NCI-H1694 treated with DMSO at 0.1 percent for 48 hours (cell line): ENCODE measurements at regions not wholly inside any gene's neighbourhood (a gene's known extent, or its start where the extent isn't known, plus 50 kb on each side); places are given as distances from the start of the nearest gene placed in this dataset.

Experiments
- DNase-seq: peaks from one replicate; lab custom pipeline; 2025; lab: John Stamatoyannopoulos, UW

DNA sequence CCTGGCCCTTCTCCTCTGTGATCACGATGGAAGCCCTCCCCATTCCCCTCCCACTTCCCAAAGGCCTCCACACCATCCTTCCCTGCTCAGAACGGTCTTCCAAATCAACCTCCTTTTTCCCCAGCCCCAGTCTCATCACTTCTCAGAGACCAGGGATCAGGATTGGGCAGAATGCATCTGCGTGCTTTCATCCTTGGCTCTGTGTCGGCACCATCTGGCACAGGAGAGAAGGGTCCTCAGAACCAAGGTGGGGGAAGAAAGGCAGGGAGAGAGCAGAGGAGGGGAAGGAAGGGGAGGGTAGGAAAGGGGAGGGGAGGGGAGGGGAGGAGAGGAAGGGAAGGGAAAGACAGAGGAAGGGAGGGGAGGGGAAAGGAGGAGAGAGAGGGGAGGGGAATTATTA lies 52.4 kb upstream of the FICD start:
- DNase-seq: peak; percentile 15

DNA sequence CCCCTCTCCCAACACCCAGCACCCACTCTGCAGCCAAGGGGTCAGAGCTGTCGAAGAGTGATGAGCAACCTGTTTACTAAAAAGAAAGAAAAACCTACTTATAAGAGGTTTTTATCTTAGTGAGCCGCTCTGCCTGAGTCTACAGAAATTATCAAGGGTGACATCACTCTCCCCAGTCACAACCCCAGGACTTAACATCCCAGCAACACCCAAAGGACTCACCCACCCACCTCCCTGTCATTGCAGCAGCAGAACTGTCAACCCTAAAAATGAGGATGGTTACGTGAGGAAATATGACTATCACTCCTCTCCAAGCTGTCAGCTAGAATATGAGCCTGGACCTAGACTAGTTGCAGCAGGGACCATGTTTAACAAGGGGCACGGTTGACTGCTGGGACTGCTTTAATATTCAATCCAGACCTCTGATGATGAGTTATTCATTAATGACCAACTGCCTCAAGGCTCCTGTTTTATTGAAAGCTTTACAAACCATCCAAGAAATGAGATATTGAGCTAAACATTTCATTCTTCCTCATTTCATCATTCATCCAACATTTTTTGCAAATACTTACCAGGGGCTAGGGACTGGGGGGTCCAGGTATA lies 53.9 kb upstream of the FICD start:
- no peak for DNase-seq

DNA sequence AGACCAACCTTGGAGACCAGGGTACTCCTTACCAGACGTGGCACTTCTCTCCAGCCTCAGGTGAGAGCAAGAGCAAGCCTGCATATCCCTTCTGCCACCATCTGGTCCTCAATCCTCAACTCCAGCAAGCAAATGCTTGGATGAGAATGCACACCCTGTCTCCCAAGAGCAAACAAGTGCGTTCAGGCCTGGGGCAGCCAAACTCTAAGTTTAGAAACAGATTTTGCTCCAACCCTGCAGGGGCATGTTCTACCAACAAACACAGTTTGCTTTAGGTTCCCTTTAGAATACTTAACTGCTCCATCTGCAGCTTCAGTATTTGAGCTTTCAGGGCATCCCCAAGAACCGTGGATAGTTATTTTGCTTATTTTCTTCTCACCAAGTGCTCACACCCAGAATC lies 55.9 kb upstream of the FICD start:
- peak; percentile 54 for DNase-seq

DNA sequence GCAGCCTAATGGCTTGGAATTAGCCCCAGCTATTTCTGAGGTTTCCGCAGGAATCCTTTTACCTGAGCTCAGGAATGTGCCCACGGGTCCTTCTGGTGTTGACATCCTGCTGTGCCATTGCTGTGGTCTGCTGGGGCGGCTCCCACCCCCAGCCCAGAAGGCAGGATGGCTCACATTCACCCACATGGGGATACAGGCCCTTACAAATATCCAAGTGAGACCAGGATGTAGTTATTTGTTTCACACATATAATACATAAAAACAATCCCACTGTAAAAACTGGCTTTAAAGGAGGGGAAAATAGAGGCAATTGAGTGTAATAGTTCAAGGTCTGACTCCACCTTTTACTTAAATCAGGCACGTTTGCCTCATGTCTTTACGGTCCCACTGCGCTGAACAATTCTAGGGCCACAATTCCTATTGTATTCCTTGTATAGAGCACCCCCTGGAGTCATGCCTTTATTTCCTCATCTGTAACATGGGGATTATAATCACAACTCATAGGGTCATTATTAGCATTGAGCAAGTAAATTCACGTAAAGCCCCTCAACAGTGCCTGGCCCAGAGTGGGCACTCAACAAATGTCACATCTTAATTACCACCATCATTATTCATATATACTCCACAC lies 57.2 kb upstream of the FICD start:
- DNase-seq: peak; percentile 19

DNA sequence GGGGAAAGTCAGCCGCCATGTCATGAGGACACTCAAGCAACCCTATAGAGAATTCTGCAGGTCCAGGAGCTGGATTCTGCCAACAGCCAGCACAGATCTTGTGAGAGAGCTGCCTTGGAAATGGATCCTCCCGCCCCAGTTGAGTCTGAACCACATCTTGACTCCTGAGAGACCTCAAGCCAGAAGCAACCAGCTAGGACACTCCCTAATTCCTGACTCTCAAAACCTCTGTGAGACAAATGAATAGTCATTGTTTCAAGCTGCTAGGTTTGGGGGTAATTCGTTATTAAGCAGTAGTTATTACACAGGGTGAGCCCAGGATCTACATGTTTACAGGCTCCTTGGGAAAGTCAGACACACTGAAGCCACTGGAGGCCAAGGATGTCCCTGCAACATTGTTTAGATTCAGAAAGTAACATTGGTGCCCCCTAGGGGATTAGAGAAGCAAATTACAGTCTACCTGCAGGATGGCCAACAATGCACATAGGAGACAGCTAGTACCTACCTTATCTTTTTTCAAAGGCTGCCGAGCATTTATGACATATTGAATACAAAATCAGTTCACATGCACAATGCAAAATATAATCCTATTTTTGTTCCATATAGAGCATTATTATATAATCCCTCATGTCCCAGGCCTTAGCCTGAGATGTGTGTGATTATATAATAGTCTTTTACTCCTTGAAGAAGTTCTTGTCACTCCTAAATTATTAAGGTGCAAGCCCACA lies 57.9 kb upstream of the FICD start:
- DNase-seq: peak; percentile 84

DNA sequence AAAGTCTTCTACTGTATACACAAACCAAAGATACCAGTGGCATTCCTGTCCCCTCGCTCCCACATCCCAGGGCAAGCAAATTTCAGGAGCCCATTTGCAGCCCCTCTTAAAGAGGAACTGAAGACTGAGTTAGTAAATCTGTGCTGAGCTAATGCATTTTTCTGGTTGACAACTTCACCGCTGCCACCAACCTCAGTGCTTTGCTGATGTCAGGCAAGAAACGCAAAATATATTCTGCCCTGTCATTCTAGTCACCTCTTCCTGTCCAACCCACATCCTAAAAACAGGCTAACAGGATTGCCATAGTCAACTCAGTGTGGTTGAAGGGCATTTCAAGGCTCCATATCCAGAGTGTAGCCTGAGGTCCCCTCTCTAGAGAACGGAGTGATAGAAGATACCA lies 59.4 kb upstream of the FICD start:
- DNase-seq: no peak

DNA sequence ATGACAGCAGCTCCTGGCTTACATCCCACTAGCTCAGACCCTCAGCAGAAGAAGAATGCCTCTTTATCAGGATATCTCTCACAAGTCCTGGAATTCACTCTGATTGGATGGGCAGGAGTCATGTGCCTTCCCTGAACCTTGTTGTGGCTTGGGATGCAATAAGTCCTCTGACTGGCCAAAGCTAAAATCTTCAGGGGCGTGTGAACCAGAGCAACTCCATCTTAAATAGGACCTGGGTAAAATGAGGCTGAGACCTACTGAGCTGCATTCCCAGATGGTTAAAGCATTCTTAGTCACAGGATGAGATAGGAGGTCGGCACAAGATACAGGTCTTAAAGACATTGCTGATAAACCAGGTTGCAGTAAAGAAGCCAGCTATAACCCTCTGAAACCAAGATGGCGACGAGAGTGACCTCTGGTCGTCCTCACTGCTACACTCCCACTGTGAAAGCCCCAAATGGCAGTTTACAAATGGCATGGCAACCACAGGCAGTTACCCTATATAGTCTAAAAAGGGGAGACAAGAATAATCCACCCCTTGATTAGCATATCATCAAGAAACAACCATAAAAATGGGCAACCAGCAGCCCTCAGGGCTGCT lies 60.4 kb upstream of the FICD start:
- no peak for DNase-seq

DNA sequence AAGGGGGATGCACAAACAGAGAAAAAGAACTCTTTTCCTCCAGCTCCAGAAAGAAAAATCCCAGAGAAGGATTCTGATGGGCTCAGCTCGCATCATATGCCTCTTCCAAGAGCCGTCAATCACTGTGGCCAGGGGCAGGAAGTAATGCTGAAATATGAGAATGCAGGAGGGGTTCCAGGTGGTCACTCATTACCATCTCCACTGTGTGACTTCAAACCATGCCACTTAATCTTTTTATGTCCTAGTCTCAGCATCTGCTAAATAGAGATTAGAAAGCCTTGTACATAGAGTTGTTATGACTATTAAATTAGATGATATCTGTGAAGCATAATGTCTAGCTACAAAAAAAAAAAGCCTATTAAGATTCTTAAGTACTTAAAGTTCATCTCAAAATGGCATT lies 65.6 kb upstream of the FICD start:
- DNase-seq: no peak

DNA sequence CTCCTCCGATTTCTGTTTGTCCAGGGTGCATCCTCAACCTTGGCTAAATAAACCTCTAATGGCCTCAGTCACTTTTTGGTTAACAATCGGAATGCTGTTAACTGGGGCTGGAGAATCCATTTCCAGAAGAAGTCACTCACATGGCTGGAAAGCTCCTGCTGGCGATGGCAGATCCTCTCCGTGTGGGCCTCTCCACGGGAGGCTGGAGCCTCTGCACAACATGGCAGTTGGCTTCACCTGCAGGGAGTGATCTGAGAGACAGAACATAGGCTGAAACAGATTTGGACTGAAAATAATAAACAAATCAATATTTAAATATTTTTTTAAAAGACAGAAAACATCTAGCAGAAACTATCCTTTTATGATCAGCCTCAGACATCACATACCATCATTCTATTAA lies 66.8 kb upstream of the FICD start:
- no peak for DNase-seq

DNA sequence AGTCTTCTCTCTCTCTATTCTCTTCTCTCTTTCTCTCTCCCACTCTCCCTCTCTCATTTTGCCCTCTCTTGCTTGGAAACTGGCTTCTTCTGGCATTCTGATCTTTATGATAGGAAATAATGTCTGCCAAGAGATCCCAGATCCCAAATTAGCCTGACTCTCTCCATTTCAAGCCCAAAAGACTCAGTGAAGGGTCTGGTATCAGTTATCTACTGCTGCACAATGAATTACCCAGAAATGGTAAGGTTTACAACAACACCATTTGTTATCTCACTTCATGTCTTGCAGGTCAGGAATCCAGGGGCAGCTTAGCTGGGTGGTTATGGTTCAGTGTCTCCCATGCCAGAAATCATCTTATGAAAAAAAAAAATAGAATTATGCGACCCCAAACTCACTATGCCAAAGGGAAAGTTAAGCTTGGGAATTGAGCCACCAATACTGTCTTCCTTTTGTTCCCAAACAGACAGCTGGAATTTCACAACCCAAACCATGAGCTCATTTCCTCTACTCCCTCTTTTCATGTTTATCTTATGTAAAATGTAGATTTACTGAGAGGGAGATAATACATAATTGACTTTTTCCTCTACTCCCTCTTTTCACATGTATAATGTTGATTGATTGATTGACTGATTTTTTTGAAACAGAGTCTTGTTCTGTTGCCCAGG lies 67.8 kb upstream of the FICD start:
- DNase-seq: no peak

DNA sequence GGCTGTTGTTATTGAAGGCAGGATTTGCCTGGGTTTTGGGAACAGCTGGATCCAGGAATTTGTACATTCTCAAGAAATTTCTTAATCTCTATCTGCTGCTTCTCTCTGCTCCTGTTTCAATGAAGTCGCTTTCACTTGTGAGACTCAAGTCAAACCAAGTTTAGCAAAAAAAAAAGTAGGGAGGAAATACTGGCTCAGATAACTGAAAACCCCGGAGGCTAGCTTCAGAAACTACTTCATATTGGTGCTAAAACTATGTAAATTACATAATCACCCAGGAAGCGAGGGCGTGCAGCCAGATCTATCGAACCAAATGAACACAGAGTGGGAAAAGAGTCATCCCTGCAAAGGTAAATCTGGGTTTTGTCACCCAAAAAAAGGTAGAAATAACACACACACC lies 68.3 kb upstream of the FICD start:
- no peak for DNase-seq

DNA sequence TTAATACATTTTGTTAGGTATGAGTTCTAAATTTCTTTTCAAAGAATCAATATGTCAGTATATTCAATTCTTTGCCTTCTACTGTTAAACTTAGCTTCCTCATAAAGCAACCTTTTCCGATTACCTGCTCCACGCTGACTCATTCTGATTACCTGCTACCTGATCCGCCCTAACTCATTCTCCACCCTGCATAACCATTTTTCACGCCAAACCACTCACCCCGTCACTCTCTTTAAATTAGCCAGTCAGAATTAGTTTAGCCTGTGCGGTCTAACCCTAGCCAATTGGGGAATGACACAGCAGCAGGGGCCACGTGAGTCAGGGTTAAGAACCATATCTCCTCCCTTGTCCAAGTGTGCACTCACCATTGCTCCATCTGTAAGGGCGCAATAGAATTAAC lies 72.2 kb upstream of the FICD start:
- no peak for DNase-seq

DNA sequence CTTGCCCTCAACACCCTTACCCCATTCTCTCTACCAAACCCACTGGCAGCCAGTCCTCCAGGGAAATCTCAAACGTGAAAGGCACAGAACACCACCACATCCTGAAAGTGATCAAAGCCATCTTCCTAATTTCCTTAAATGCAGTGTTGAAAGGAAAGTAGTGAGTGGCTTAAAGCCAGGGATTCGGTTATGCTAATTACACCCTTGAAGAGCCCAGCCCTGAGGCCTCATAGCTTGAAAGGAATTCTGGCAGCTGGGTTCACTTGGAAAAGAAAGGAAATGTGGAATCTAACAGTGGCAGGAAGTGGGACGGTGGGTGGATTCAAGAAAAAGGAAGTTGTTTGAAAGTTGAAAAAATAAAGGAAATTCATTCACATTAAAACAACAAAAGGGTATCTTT lies 73.0 kb upstream of the FICD start:
- no peak for DNase-seq

DNA sequence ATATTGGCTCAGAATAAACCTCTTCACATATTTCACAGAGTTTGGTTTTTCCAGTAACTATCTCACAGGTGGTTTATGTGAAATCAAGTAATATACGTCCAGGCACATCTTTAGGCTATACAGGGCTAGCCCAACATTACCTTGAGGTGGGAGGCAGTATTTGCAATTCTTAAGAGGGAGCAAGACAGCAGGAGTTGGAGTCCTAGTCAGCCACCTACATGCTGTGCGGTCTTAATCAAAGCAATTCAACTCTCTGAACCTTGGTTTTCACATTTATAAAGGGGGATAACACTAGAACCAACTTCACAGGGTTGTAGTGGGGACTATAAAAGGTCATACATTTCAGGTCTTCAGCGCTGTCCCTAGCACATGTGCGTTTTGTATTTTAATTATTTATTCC lies 73.5 kb upstream of the FICD start:
- no peak for DNase-seq

DNA sequence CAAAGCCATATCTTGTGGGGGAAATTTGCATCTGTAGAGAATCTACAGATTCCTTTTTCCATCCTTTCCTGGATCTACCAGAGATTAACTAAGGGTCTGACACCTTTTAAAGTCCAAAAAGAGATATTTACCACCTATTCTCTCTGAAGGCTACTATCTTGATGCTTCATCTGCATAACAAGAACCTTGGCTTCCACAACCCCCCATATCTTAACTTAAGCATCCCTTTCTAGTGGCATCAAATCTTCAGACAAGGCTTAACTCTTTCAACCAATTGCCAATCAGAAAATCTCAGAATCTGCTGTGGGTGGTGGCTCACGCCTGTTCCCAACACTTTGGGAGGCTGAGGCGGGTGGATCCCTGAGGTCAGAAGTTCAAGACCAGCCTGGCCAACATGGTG lies 74.3 kb upstream of the FICD start:
- no peak for DNase-seq

DNA sequence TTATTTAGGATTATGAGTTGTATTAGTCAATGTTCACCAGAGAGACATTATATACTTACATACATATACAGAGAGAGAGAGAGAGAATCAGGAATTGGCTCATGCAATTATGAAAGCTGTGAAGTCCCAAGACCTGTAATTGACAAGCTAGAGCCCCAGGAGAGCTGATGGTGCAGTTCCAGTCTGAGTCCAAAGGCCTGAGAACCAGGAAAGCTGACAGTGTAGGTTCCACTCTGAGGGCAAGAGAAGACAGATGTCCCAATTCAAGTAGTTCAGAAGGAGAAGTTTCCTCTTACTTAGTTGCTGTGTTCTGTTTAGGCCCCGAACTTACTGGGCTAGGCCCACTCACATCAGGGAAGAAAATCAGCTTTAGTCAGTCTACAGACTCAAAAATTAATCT lies 76.4 kb upstream of the FICD start:
- DNase-seq: no peak

DNA sequence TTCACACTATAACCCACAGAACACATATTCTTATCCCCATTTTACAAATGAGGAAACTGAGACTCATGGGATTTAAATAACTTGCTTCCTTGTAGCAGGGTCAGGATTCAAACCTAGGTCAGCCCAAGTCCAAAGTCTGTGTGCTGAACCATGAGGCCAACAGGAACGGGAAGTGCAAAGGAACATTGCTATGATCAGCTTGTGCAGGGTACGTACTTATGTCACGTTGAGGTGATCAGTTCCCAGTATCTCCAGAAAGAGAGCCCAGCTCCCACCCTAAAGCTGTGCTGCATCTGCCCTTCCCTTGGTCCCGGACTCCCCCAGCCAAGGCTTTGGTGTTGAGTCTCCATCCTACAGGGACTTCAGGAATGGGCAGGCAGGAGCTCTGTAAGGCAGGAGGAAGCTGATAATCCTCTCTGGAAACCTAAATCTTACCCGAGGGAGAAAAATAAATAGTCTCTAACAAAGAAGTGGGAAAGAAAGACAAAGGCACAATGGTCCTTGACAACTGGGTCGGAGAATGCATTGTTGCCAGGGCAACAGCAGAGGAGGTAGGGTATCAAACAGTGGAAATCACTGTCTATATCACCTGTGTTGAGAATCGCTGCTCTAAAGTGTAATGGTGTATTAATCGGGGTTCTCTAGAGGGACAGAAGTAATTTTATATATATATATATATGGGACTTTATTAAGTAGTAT lies 82.5 kb upstream of the FICD start:
- no peak for DNase-seq

DNA sequence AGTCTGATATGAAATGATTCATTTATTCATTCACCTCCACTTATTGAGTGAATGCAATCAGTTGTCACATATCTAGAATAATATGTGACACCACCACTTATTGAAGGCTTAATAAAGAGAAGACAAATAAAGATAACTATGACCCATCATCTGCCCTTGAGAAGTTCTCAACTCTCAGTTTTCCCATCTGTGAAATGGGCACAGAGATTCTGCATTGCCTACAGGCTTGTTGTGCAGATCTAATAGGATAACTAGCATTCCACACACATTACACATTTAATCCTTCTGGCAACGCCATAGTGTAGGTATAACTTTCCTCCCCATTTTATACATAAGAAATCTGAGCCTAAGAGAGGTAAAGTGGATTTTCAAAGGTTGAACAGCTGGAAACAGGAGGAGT lies 84.2 kb upstream of the FICD start:
- DNase-seq: no peak

DNA sequence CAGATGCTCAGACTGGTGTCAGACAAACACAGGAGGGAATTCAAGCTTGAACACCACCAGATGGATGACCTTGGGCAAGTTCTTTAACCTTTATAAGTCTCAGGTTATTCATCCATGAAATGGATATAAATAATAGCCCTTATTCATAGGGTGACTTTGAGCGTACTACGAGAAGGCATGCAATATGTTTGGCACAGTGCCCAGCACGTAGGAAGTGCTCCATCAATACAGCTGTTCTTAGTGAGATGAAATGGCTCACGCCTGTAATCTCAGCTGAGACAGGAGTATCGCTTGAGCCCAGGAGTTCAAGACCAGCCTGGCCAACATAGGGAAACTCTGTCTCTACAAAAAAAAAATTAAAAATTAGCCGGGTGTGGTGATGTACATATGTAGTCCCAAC lies 84.8 kb upstream of the FICD start:
- peak; percentile 74 for DNase-seq

DNA sequence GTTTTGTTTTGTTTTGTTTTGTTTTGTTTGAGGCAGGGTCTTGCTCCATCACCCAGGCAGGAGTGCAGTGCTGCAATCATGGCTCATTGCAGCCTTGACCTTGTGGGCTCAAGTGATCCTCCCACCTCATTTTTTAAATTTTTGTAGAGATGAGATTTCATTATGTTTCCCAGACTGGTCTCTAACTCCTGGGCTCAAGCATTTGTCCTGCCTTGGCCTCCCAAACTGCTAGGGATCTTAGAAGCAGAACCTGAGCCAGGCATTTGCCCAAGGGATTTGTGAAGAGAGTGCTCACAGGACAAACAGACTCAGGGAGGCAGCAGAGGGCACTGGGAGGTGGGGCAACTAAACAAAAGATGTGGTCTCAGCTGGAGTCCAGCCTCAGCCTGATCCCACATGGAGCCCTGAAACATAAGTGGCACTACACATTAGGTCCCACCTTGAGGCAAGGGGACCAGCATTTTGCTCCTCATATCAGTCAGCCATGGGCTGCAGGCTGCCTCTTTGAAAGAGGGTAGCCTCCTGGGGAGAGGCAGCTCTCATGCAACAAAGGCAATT lies 86.2 kb upstream of the CMKLR1 start:
- no peak for DNase-seq

DNA sequence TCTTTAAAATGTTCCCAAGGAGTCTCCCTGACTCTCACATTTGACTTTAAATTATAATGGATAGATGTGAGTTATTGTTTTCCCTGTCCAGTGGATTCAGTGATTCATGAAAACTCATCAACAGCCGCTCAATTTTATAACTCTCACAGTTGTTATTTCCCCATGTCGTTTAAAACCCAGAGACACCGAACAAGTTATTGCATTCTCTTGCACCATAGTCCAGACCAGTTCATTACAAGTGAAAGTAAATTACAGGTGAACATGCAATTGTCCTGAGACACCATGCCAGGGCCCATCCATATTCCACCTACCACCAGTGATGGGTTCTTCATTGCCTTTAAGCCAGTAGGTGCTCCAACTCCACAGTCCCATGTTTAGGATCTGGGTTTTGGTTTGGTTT lies 85.7 kb upstream of the CMKLR1 start:
- no peak for DNase-seq

DNA sequence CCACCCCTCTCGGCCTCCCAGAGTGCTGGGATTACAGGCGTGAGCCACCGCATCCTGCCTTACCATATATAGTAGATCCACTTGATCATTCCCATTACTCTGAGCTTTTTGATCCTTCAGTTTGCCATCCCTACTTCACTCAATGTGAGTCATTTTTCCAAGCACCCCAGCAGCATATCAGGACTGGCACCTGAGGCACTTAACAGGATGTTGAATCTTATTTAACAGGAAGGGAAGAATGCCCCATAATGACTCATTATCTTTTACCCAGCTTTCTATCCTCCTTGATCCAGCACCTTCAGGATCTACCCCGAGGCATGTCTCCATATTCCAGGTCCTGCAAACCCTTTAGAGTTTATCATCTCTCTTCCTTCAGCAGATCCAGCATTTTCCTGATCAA lies 84.9 kb upstream of the CMKLR1 start:
- no peak for DNase-seq
